GM19099 (cell line): ENCODE measurements at regions not wholly inside any gene's neighbourhood (a gene's known extent, or its start where the extent isn't known, plus 50 kb on each side); places are given as distances from the start of the nearest gene placed in this dataset.

ENCODE experiments used
- POLR2A ChIP-seq: IDR thresholded peaks from 3 replicates; pipeline ENCODE4 v1.6.1; 2011; ENCODE audit warnings: low read depth; ENCODE audit not compliant: insufficient read length; ENCODE audit errors: extremely low read depth

GRCh38 chr6:144438103-144438502 lies 153.0 kb downstream of the UTRN start:
- no peak for TF ChIP-seq POLR2A

- TF ChIP-seq POLR2A = no peak
Measured at GRCh38 chr6:144439016-144439415, 153.9 kb downstream of the UTRN start.

GRCh38 chr6:144443157-144443556 lies 158.0 kb downstream of the UTRN start:
- TF ChIP-seq POLR2A = no peak

- no peak for TF ChIP-seq POLR2A
Measured at GRCh38 chr6:144447472-144447871, 162.3 kb downstream of the UTRN start.

- no peak for TF ChIP-seq POLR2A
Measured at GRCh38 chr6:144449218-144449617, 164.1 kb downstream of the UTRN start.

GRCh38 chr6:144449911-144450597 lies 164.9 kb downstream of the UTRN start:
- no peak for TF ChIP-seq POLR2A

GRCh38 chr6:144460327-144461095 lies 175.4 kb downstream of the UTRN start:
- TF ChIP-seq POLR2A = no peak

GRCh38 chr6:144462058-144462457 lies 176.9 kb downstream of the UTRN start:
- no peak for TF ChIP-seq POLR2A

GRCh38 chr6:144466716-144467115 lies 181.6 kb downstream of the UTRN start:
- no peak for TF ChIP-seq POLR2A

- no peak for TF ChIP-seq POLR2A
Measured at GRCh38 chr6:144467172-144467762, 182.1 kb downstream of the UTRN start.

- TF ChIP-seq POLR2A = no peak
Measured at GRCh38 chr6:144467921-144468320, 182.8 kb downstream of the UTRN start.

- TF ChIP-seq POLR2A = no peak
Measured at GRCh38 chr6:144468709-144469108, 183.6 kb downstream of the UTRN start.

GRCh38 chr6:144469144-144469575 lies 184.0 kb downstream of the UTRN start:
- no peak for TF ChIP-seq POLR2A

GRCh38 chr6:144471986-144472385 lies 186.9 kb downstream of the UTRN start:
- no peak for TF ChIP-seq POLR2A

- no peak for TF ChIP-seq POLR2A
Measured at GRCh38 chr6:144474290-144474689, 189.2 kb downstream of the UTRN start.

GRCh38 chr6:144474904-144475303 lies 189.8 kb downstream of the UTRN start:
- TF ChIP-seq POLR2A = no peak
